Skeletal muscle satellite cell (primary cell): ENCODE measurements at regions not wholly inside any gene's neighbourhood (a gene's known extent, or its start where the extent isn't known, plus 50 kb on each side); places are given as distances from the start of the nearest gene placed in this dataset.
A peak's percentile ranks its signal among the peaks of the same experiment; 100 is the strongest.
"Not testable (repeated sequence)": the region's sequence is repeated elsewhere in the genome, so short reads cannot be mapped to it uniquely, and the experiment has no call there.

Experiments used
- H3K27me3 ChIP-seq: 2 replicates; pipeline ENCODE4 v1.7.0; 2013; ENCODE audit warnings: low read length; ENCODE audit not compliant: control insufficient read depth, insufficient read depth
- H3K36me3 ChIP-seq: 2 replicates; pipeline ENCODE4 v1.7.0; 2013; ENCODE audit warnings: mild to moderate bottlenecking, control low read depth, low read length; ENCODE audit not compliant: insufficient read depth
- H3K4me1 ChIP-seq: 2 replicates; pipeline ENCODE4 v1.7.0; 2013; ENCODE audit warnings: low read length; ENCODE audit not compliant: control insufficient read depth, insufficient read depth
- H3K4me2 ChIP-seq: 2 replicates; pipeline ENCODE4 v1.7.0; 2013; ENCODE audit warnings: mild to moderate bottlenecking, low read length
- H3K4me3 ChIP-seq: 2 replicates; pipeline ENCODE4 v1.7.0; 2013; ENCODE audit warnings: low read length
- H3K9ac ChIP-seq: 2 replicates; pipeline ENCODE4 v1.7.0; 2013; ENCODE audit warnings: mild to moderate bottlenecking, low read depth, low read length, moderate library complexity
- H3K9me3 ChIP-seq: replicated peaks from 2 replicates; pipeline ENCODE4 v1.7.0; 2013; ENCODE audit warnings: mild to moderate bottlenecking, control low read depth, low read length

GRCh38 chr21:35397781-35398180, 348.7 kb upstream of the RUNX1 start:
- Histone ChIP-seq H3K9me3 (no peaks in the 10 kb centered on the region), H3K27me3 (no peaks in the 10 kb centered on the region), H3K4me3 (no peak overlapping the region), H3K36me3 (no peaks in the 10 kb centered on the region), H3K4me1 (peaks cover 29% of the 10 kb centered on the region), H3K4me2 (no peak overlapping the region), H3K9ac (peak overlapping the region; percentile 43)

GRCh38 chr21:35396655-35397054, 347.6 kb upstream of the RUNX1 start:
- no peak overlapping the region for H3K4me2 ChIP-seq
- no peak overlapping the region for H3K4me3 ChIP-seq
- H3K36me3 ChIP-seq, result no peaks in the 10 kb centered on the region
- H3K4me1 ChIP-seq, result peaks cover 29% of the 10 kb centered on the region
- no peak overlapping the region for H3K9ac ChIP-seq
- H3K27me3 ChIP-seq, result no peaks in the 10 kb centered on the region
- H3K9me3 ChIP-seq, result no peaks in the 10 kb centered on the region

DNA sequence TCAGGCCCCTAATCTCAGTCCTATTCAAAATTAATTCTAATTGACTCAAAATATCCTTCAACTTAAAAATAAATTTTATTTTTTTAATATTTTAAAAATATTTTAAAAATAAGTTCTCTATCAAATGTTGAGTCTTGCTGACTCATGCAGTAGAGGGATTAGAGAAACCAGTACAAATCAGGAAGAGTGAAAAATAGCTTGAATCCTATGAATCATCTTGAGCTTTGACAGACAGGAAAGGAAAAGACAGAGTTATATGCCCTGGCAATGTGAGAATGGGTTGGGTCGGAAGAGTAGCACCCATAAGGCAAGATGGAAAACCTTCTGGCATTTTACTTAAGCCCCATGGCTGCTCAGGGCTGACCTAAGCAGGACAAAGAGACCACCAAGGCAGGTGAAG, 346.6 kb upstream of the RUNX1 start:
- H3K4me1 ChIP-seq, result peaks cover 33% of the 10 kb centered on the region
- no peaks in the 10 kb centered on the region for H3K27me3 ChIP-seq
- no peak overlapping the region for H3K4me3 ChIP-seq
- peak overlapping the region; percentile 7 for H3K4me2 ChIP-seq
- no peaks in the 10 kb centered on the region for H3K9me3 ChIP-seq
- no peak overlapping the region for H3K9ac ChIP-seq
- no peaks in the 10 kb centered on the region for H3K36me3 ChIP-seq

DNA sequence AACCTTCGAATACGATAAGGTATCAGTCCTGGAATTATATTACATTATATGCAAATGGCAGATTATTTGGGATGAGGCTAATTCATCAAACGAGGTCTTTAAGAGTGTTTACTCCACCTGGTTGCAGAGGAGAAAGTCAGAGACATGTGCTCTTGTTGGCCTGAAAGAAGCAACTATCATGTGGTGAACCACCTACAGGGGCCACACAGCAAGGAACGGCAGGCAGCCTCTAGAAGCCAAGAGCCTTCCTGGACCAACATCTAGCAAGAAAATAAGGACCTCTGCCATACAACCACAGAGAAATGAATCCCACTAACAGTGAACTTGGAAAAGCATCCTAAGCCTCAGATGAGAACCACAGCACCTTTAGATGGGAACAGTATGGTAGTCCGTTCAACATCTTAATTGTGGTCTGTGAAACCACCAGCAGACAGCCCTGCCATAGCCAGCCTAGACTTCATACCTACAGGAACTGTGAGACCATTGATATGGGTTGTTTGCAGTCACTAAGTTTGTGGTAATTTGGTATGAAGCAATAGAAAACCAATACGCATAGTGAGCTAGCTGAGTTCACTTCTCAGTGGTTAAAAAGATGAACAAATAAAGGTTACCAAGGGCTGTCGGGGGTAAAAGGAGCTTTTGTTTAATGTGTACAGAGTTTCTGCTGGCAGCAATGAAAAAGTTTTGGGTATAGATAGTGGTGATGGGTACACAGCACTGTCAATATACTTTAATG, 345.7 kb upstream of the RUNX1 start:
- H3K9ac ChIP-seq, result no peak overlapping the region
- no peaks in the 10 kb centered on the region for H3K9me3 ChIP-seq
- H3K4me1 ChIP-seq, result peaks cover 37% of the 10 kb centered on the region
- H3K27me3 ChIP-seq, result no peaks in the 10 kb centered on the region
- no peaks in the 10 kb centered on the region for H3K36me3 ChIP-seq
- H3K4me3 ChIP-seq, result no peak overlapping the region
- no peak overlapping the region for H3K4me2 ChIP-seq

DNA sequence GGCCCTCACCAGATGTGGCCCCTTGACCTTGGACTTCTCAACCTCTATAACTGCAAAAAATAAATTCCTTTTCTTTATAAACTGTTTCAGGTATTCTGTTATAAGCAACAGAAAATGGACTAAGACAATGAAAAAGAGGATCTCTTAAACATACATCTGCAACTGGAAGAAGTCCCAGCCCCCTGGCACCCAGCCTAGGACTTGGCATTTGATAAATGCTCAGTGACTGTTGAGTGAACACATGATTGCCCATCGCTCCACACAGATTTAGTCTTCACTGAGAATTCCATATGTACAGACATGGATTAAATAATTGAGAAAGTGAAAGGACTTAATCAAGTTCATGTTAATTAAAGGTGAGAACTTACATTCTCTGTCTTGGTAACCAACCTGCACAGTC, 344.9 kb upstream of the RUNX1 start:
- no peak overlapping the region for H3K9ac ChIP-seq

GRCh38 chr21:35390013-35390776, 341.1 kb upstream of the RUNX1 start:
- H3K4me3 ChIP-seq, result no peak overlapping the region
- H3K9ac ChIP-seq, result peak overlapping the region; percentile 6
- no peaks in the 10 kb centered on the region for H3K27me3 ChIP-seq
- H3K4me1 ChIP-seq, result peaks cover 17% of the 10 kb centered on the region
- no peak overlapping the region for H3K4me2 ChIP-seq
- H3K36me3 ChIP-seq, result no peaks in the 10 kb centered on the region
- no peaks in the 10 kb centered on the region for H3K9me3 ChIP-seq

More for the DNA sequence above, 344.9 kb upstream of the RUNX1 start:
- Histone ChIP-seq H3K4me1 (peaks cover 31% of the 10 kb centered on the region), H3K27me3 (no peaks in the 10 kb centered on the region), H3K4me2 (no peak overlapping the region), H3K36me3 (no peaks in the 10 kb centered on the region), H3K4me3 (no peak overlapping the region), H3K9me3 (no peaks in the 10 kb centered on the region)

GRCh38 chr21:35386491-35387079, 337.5 kb upstream of the RUNX1 start:
- H3K27me3 ChIP-seq, result no peaks in the 10 kb centered on the region
- H3K4me3 ChIP-seq, result no peak overlapping the region
- H3K9ac ChIP-seq, result no peak overlapping the region
- H3K9me3 ChIP-seq, result no peaks in the 10 kb centered on the region
- peaks cover 17% of the 10 kb centered on the region for H3K4me1 ChIP-seq
- no peak overlapping the region for H3K4me2 ChIP-seq
- H3K36me3 ChIP-seq, result no peaks in the 10 kb centered on the region

- Histone ChIP-seq H3K4me2 (no peak overlapping the region), H3K9me3 (no peaks in the 10 kb centered on the region), H3K36me3 (no peaks in the 10 kb centered on the region), H3K4me3 (no peak overlapping the region), H3K4me1 (peaks cover 2% of the 10 kb centered on the region), H3K27me3 (no peaks in the 10 kb centered on the region), H3K9ac (no peak overlapping the region)
Observed at GRCh38 chr21:35384375-35384774, 335.3 kb upstream of the RUNX1 start.

GRCh38 chr21:35382696-35383095, 333.6 kb upstream of the RUNX1 start:
- H3K36me3 ChIP-seq, result no peaks in the 10 kb centered on the region

DNA sequence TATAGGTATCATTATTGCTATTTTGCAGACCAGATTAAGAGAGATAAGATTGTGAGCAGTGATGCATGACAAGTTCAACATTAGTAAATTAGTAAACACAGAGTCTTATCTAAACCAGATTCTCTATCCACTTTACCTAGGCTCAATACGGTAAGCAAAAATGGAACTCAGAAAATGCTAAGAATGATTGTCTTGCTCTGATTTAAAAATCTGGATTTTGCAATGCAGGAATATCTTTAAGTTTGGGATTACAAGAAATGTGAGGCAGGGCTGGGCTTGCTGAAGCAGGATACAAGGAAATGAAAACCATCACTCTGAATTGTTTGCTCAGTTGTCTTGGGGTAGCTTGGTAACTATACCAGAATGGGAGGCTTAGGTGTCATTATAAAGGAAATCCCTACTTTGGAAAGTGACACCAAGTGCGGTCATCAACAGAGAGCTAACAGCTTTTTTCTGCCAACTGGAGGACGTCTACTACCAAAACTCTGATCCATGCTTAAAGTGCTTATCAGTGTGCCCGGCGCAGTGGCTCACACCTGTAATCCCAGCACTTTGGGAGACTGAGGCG, 332.7 kb upstream of the RUNX1 start:
- H3K4me1 ChIP-seq, result peaks cover 14% of the 10 kb centered on the region
- no peaks in the 10 kb centered on the region for H3K9me3 ChIP-seq
- no peak overlapping the region for H3K9ac ChIP-seq
- no peak overlapping the region for H3K4me3 ChIP-seq
- no peaks in the 10 kb centered on the region for H3K27me3 ChIP-seq
- no peak overlapping the region for H3K4me2 ChIP-seq
- H3K36me3 ChIP-seq, result no peaks in the 10 kb centered on the region

More at GRCh38 chr21:35382696-35383095, 333.6 kb upstream of the RUNX1 start:
- Histone ChIP-seq H3K9me3 (no peaks in the 10 kb centered on the region), H3K4me3 (no peak overlapping the region), H3K27me3 (no peaks in the 10 kb centered on the region), H3K4me2 (no peak overlapping the region), H3K9ac (no peak overlapping the region), H3K4me1 (peaks cover 7% of the 10 kb centered on the region)

GRCh38 chr21:35380304-35380703, 331.2 kb upstream of the RUNX1 start:
- H3K9ac ChIP-seq, H3K4me3 ChIP-seq, H3K36me3 ChIP-seq, H3K9me3 ChIP-seq, H3K27me3 ChIP-seq, H3K4me2 ChIP-seq: not testable (repeated sequence)
- H3K4me1 ChIP-seq, result peaks cover 27% of the 10 kb centered on the region
